Common myeloid progenitor, CD34-positive (primary cell): ENCODE measurements at regions not wholly inside any gene's neighbourhood (a gene's known extent, or its start where the extent isn't known, plus 50 kb on each side); places are given as distances from the start of the nearest gene placed in this dataset.

Experiments used
- CTCF ChIA-PET: fragments of 350-600 bp; sonication (Branson Sonifier 250); formaldehyde crosslinking; loops from one replicate; lab custom pipeline; 2021; ENCODE audit warnings: antibody characterized with exemption; lab: Charles Lee
- POLR2A ChIA-PET: fragments of 350-600 bp; sonication (Branson Sonifier 250); formaldehyde crosslinking; loops from one replicate; lab custom pipeline; 2021; ENCODE audit warnings: antibody characterized with exemption; lab: Charles Lee
- DNase-seq, 3 donors: peaks; one replicate each; pipeline versions ENCODE4 v3.0.0 to v3.0.0-alpha.2; 2013
- H3K27ac ChIP-seq, 2 experiments: 1 replicate in 1 of 2; 2 replicates in 1 of 2; pipeline ENCODE4 v1.7.0; 2013; ENCODE audit warnings: inconsistent platforms in 2 of 2, low read length in 2 of 2, mild to moderate bottlenecking in 2 of 2, low read depth in 1 of 2, moderate library complexity in 1 of 2; ENCODE audit not compliant: severe bottlenecking in 2 of 2, insufficient read depth in 1 of 2, poor library complexity in 1 of 2
- H3K27me3 ChIP-seq, 5 experiments: replicated peaks in 2 of 5; 1 replicate in 3 of 5; 2 replicates in 2 of 5; pipeline versions ENCODE4 v1.6.1 to v1.7.0; 2013; ENCODE audit warnings: low read length in 4 of 5, mild to moderate bottlenecking in 2 of 5, moderate library complexity in 2 of 5, inconsistent platforms in 1 of 5; ENCODE audit not compliant: insufficient read depth in 5 of 5, control insufficient read depth in 4 of 5
- H3K36me3 ChIP-seq, 4 experiments: 1 replicate in 2 of 4; 2 replicates in 2 of 4; pipeline versions ENCODE4 v1.6.1 to v1.7.0; 2013; ENCODE audit warnings: low read length in 3 of 4, control low read depth in 1 of 4, mild to moderate bottlenecking in 1 of 4; ENCODE audit not compliant: control insufficient read depth in 4 of 4, insufficient read depth in 4 of 4
- H3K4me1 ChIP-seq, 4 experiments: 1 replicate in 3 of 4; 2 replicates in 1 of 4; pipeline versions ENCODE4 v1.6.1 to v1.7.1; 2013; ENCODE audit warnings: low read length in 3 of 4, mild to moderate bottlenecking in 3 of 4, control low read depth in 1 of 4, inconsistent platforms in 1 of 4, moderate library complexity in 1 of 4; ENCODE audit not compliant: control insufficient read depth in 4 of 4, insufficient read depth in 4 of 4; ENCODE audit errors: control extremely low read depth in 1 of 4
- H3K4me3 ChIP-seq, 7 experiments: 1 replicate in 4 of 7; 2 replicates in 3 of 7; pipeline versions ENCODE4 v1.5.1 to v1.7.0; 2013; ENCODE audit warnings: mild to moderate bottlenecking in 7 of 7, low read length in 6 of 7, moderate library complexity in 6 of 7, inconsistent platforms in 2 of 7, low read depth in 2 of 7, control low read depth in 1 of 7; ENCODE audit not compliant: insufficient read depth in 4 of 7, control insufficient read depth in 1 of 7; ENCODE audit errors: extremely low read depth in 1 of 7
- H3K9me3 ChIP-seq, 5 experiments: 1 replicate in 4 of 5; 2 replicates in 1 of 5; pipeline versions ENCODE4 v1.6.1 to v1.7.1; 2013; ENCODE audit warnings: low read length in 4 of 5, mild to moderate bottlenecking in 2 of 5, inconsistent platforms in 1 of 5, low read depth in 1 of 5, moderate library complexity in 1 of 5; ENCODE audit not compliant: control insufficient read depth in 4 of 5, insufficient read depth in 2 of 5; ENCODE audit errors: control extremely low read depth in 1 of 5
- WGBS: methylation state at CpG from one replicate; pipeline ENCODE4 v1.1.5; 2013; ENCODE audit not compliant: insufficient coverage; 5-methylcytosine and 5-hydroxymethylcytosine counted together

DNA sequence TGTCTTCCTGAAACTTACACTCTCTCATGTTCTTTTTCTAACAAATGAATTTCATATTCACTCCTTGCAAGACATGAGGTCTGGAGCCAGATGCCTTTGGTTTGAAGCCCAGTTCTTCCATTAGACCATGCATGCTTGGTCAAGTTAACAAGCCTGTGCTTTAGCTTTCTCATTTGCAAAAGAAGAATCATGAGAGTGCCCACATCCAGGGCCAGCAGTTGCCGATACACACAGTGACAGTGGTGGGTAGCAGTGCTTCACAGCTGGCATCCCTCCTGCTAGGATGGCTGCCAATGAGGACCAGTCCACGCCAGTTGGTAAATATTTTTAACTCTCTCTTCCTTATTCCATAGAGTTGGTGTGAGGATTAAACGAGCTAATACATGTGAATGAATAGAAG lies 163.1 kb downstream of the PHLDA1 start:
- DNase-seq, result no peak

DNA sequence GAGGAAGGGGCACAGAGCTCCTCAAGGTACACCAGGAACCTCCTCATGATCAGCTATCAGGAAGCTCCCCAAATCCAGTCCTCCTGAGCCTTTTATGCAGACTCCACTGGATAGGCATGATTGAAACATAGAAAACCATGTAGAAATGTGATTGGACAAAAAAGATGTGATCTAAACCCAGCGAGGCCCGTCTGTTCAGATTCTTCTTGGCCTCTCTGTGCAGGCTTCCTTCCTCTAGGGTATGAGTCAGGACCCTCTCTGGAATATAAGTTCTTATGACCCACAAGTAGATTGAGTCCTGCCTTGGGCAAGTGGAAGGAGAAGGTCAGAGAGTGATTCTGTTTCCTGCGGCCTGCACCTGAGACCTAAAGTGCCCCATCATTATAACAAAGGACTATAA lies 166.3 kb downstream of the PHLDA1 start:
- no peak overlapping the region for H3K27ac ChIP-seq
- ChIA-PET CTCF (interaction anchor here (0.6 kb wide), 1 partner anchor 183 kb away, joined by 3 read pairs; no protein-coding TSS in a partner anchor), POLR2A (no interaction called here)
- H3K4me3 ChIP-seq, result no peak overlapping the region
- peaks cover 0 to 3% (median 0%) of the 10 kb centered on the region in 5 experiments for H3K27me3 ChIP-seq
- WGBS, result 100% methylated on average over 2 of the region's 3 CpGs
- no peaks in the 10 kb centered on the region for H3K36me3 ChIP-seq
- no peak for DNase-seq
- H3K9me3 ChIP-seq, result peaks cover 0 to 3% (median 0%) of the 10 kb centered on the region in 5 experiments
- no peaks in the 10 kb centered on the region for H3K4me1 ChIP-seq

More for the DNA sequence above, 163.1 kb downstream of the PHLDA1 start:
- no peak overlapping the region for H3K4me3 ChIP-seq
- ChIA-PET CTCF (no interaction called here), POLR2A (interaction anchor here (0.6 kb wide), 1 partner anchor 17 kb away, joined by 4 read pairs; no protein-coding TSS in a partner anchor)
- H3K4me1 ChIP-seq, result no peaks in the 10 kb centered on the region
- no peak overlapping the region for H3K27ac ChIP-seq
- H3K9me3 ChIP-seq, result peaks cover 0 to 3% (median 0%) of the 10 kb centered on the region in 5 experiments
- WGBS, result 100% methylated on average over 1 of the region's 3 CpGs
- H3K36me3 ChIP-seq, result no peaks in the 10 kb centered on the region
- peaks cover 0 to 3% (median 0%) of the 10 kb centered on the region in 5 experiments for H3K27me3 ChIP-seq

DNA sequence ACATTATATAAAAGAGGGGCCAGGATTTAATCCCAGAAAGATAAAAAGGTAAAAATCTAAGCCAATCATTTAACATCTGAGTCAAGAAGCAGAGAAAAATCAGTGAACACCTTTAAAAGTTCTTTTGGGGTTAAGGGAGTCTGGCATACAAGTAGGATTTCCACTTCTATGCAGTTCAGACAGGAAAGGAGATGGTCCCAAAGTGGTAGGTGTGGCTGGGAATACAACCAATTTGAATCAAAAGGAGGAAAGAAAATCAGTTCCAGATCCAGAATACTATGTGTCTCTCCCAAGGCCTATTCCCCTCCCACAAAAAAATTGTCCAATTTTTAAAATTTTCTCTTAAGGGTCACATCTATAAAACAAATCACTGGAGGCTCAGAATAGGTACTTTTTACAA lies 167.4 kb downstream of the PHLDA1 start:
- H3K4me3 ChIP-seq, result no peak overlapping the region
- no peaks in the 10 kb centered on the region for H3K4me1 ChIP-seq
- CTCF ChIA-PET, result no interaction called here
- no peaks in the 10 kb centered on the region for H3K36me3 ChIP-seq
- DNase-seq, result no peak
- H3K9me3 ChIP-seq, result peaks cover 0 to 3% (median 0%) of the 10 kb centered on the region in 5 experiments
- peaks cover 0 to 3% (median 0%) of the 10 kb centered on the region in 5 experiments for H3K27me3 ChIP-seq
- no peak overlapping the region for H3K27ac ChIP-seq
- POLR2A ChIA-PET, result no interaction called here

DNA sequence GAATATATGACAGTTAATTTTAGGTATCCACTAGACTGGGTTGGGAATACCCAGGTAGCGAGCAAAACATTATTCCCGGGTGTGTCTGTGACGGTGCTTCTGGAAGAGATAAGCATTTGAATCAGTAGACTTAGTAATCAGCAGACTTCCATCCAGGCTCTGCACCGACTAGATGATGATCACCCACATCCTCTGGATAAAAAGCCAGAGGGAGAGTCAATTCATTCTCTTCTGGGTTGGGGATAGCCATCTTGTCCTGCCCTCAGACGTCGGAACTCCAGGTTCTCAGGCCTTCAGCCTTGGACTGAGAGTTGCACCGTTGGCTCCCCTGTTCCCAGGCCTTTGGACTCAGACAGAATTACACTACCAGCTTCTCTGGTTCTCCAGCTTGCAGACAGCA lies 168.0 kb downstream of the PHLDA1 start:
- WGBS, result 96% methylated on average over 7 of the region's 7 CpGs
- CTCF ChIA-PET, result no interaction called here
- no peak overlapping the region for H3K27ac ChIP-seq

DNA sequence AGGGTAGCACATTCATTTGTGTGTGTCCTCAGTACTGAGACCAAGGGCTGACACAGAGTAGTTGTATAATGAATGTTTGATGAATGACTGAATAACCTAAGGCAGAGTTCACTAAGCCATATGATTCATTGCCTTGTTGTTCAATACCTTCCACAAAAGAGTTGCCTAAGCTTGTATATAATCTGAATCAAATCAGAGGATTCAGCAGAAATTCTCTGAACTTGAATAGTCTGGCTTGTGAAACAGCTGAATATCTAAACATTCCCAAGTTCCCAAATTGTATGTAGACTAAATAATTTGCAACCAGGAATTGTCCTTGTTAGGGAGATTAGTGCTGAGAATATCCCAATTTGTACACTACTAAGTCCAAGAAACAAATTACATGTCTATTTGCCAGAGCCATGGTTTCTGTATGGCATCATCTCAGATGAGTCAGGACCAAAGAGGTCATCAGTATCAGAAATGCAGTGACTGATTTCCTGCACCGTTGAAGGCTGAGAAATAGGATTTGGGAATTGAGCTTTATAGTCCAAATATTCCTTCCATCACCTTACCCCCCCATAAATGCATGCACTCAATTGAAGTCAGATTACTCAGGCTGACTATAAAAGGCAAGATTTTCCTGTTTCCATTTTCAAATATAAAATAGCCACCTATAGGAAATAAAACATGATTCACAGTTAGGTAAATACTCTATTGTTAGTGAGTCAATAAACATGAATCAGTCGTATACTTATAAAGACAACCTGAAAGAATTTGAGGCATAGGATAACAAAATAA lies 168.7 kb downstream of the PHLDA1 start:
- 80% methylated on average over 1 of the region's 2 CpGs for WGBS
- H3K9me3 ChIP-seq, result peaks cover 0 to 3% (median 0%) of the 10 kb centered on the region in 5 experiments
- POLR2A ChIA-PET, result no interaction called here
- no peaks in the 10 kb centered on the region for H3K4me1 ChIP-seq
- DNase-seq, result no peak
- H3K4me3 ChIP-seq, result no peak overlapping the region
- no peak overlapping the region for H3K27ac ChIP-seq
- peaks cover 0 to 3% (median 0%) of the 10 kb centered on the region in 5 experiments for H3K27me3 ChIP-seq
- H3K36me3 ChIP-seq, result no peaks in the 10 kb centered on the region
- CTCF ChIA-PET, result no interaction called here

More for the DNA sequence above, 168.0 kb downstream of the PHLDA1 start:
- peaks cover 0 to 3% (median 0%) of the 10 kb centered on the region in 5 experiments for H3K9me3 ChIP-seq
- no peak for DNase-seq
- POLR2A ChIA-PET, result no interaction called here
- no peaks in the 10 kb centered on the region for H3K4me1 ChIP-seq
- H3K4me3 ChIP-seq, result no peak overlapping the region
- H3K36me3 ChIP-seq, result no peaks in the 10 kb centered on the region
- peaks cover 0 to 3% (median 0%) of the 10 kb centered on the region in 5 experiments for H3K27me3 ChIP-seq

DNA sequence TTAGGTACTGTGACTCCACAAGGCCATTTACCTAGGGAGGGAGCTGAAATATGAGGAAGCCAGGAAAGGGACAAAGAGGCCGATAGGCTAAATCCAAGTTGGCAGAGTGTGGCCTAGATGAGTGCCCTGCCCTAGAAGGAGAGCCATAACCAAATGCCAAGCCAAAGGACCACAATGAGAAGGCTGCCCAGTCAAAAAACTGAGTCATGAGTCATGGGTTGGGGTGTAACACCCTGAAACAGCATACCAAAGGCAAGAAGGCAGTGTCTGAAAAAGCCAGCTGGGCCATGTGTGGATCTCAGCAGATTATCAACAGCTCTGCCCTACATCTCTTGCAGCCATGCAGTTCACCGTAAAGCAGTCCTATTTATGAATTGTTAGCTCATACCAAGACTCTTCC lies 171.7 kb downstream of the PHLDA1 start:
- POLR2A ChIA-PET, result no interaction called here
- H3K36me3 ChIP-seq, result no peaks in the 10 kb centered on the region
- no peak overlapping the region for H3K27ac ChIP-seq
- CTCF ChIA-PET, result no interaction called here
- no peak overlapping the region for H3K4me3 ChIP-seq
- no peaks in the 10 kb centered on the region for H3K9me3 ChIP-seq
- H3K27me3 ChIP-seq, result peaks cover 0 to 3% (median 0%) of the 10 kb centered on the region in 5 experiments
- DNase-seq, result no peak
- 100% methylated on average over 1 of the region's 2 CpGs for WGBS
- no peaks in the 10 kb centered on the region for H3K4me1 ChIP-seq

DNA sequence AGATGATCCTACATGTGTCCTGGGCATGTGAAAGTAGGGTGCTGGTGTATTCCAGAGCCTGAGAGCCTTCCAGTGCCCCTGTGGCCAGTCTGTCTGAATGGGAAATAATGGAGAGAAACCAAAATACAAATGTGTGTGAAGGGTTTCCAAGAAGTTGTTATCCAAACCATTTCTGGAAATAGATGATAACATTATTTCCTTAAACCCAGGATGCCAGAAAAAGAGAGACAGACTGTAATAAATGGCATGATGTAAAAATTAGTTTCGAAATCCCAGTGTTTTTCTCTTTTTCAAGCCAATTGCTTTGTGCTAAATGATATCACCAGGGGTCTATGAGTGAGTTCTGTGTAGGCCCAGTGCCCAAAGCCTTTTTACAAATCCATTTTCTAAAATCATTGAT lies 175.3 kb downstream of the PHLDA1 start:
- CTCF ChIA-PET, result no interaction called here
- DNase-seq, result no peak
- POLR2A ChIA-PET, result no interaction called here
- Histone ChIP-seq H3K36me3 (no peaks in the 10 kb centered on the region), H3K27ac (no peak overlapping the region), H3K4me3 (no peak overlapping the region), H3K4me1 (peaks cover 0 to 6% (median 3%) of the 10 kb centered on the region in 4 experiments), H3K9me3 (no peaks in the 10 kb centered on the region), H3K27me3 (peaks cover 0 to 3% (median 0%) of the 10 kb centered on the region in 5 experiments)
- WGBS, result 83% methylated on average over 1 of the region's 1 CpG
